ENCODE measurements at regions not wholly inside any gene's neighbourhood (a gene's known extent, or its start where the extent isn't known, plus 50 kb on each side); places are given as distances from the start of the nearest gene placed in this dataset.

DNA sequence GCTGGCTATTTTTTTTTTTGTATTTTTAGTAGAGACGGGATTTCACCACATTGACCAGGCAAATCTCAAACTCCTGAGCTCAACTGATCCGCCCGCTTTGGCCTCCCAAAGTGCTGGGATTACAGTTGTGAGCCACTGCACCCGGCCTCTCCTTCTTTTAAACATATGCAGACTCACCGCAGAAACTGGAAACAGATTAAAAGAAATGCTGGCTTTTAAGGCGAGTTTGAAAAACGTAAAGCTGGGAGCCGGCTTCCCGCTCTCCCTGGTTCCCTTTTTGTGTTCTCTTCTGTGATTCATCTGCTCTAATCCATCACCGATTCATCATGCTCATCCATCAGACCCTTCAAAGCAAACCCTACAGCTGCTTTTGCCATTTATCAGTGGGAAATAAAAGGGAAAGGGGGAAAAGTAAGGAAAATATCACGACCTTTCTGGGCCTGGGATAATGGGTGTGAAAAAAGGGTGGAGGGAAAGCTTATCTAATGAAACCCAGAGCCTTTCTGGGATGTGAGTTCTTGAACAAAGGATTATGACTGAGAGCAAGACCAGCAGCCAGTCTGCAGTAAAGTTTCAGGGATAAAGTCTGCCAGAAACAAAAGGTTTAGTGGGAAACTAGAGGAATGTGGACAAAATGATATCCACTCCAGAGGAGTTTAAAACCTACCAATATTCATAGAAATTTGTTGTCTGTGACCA is 92.3 kb upstream of the LRIG1 start:
- peak; percentile 86 for DNase-seq

DNA sequence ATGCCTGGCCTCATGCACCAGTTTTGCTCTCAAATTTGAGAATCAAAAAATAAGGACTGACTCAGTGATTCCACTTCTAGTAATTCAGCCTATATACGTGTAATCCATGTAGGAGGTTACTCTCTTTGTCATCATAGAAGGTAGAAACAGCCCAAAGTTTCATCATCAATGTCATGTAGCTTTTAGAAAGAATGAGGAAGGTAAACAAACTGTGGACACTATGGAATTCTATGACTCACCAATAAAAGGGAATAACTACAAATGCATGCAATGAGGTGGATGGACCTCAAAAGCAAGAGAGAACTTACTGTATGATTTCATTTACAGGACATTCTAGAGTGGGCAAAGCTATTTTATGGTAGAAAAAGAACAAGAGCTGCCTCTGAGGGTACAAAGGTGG is 93.2 kb upstream of the LRIG1 start:
- peak; percentile 95 for DNase-seq

DNA sequence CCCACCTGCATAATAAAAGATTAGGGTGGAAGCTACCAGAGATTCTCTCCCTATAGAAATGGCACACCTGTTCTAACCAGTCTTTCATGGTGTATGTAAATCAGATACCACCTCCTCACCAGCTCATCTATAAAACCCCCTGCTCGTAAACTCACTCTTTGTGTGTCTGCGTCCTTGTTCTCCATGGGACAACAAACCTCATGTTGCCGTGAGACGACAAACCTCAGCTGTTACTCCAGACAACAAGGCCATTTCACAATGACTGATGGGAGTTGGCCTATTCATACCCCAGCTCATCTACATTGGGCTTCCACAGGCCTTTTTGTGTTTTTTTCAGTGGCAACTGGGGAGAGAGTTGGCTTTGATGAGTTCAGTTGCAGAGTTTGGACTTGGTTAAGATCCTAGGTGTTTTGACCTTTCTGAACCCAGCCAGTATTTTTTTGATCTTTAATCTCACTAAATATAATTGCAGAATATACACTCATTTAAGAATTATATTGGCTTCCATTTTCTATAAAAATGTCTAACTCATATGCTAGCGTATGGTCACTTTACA is 96.6 kb upstream of the LRIG1 start:
- no peak for DNase-seq

DNA sequence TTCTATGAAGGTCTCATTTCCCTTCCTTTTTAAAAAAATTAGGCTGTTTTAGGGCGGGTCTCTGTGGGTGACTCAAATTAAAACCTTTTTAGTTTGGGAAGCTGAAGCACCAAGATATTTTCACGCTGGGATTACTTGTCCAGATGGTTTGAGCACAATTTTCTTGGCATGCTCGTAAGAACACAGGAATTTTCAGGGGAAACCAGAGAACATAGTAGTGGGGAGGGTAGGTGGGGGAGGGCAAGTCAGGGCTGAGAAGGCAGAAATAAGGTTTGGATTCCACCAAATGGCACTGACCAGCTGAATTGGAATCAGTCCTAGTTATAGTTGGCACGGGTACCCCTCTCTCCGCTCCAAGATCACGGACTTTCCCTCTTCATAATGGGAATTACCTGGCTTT is 97.3 kb upstream of the LRIG1 start:
- DNase-seq = peak; percentile 92

DNA sequence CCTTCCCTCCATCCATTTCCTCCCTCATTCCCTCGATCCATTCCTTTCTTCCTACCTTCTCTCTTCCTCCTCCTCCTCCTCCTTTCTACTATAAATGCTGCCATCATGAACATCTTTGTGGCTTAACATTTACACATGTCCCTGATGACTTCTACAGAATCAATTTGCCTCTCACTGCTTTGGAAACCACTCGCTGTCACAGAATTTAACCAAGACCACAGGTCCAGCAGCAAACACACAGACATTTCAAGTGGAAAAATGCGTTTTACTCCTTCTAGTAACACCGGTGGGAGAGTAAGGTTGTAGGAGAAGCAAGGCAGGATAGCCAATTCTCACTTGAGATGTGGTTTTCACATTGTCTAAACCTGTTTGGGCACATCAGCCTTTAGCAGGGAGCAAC is 101.4 kb upstream of the LRIG1 start:
- no peak for DNase-seq

DNA sequence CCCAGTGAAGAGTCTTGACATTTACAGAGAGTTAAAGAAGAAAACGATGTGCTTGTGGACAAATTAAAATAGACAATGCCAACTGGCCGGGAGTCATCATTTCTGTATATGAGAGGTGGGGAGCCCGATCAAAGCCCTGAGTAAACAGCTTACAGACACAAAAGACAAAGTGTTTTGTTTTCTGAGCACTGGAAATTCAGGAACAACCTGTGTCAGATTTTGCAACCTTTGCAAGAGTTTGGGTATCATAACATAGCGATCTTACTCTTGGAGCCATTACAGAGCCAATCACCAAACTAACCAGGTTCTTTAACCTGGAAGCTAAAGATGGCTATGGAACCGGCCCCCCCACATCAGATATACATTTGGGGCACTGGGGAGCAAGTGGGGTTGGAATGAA is 101.9 kb upstream of the LRIG1 start:
- no peak for DNase-seq

DNA sequence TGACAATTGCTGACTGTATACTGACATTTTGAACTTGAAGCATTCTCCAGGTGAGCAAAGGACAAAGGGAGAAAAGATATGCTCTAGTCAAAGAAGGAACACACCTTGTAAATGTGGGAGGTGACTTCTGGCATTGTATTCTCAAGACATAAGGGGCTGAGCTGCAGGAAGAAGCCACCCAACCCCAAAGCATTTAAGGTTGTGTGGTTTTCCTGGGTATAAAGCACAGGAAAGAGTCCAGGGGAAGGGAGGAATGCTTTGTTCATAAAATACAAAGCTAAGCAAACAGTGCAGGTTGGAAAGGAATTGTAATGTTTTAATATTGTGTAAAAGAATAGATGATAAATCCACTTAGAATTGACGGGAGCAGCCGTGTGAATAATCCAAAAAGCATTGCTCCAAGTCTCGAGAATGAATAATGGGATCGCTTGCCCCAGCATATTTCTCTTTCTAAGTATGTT is 102.4 kb upstream of the LRIG1 start:
- DNase-seq = peak; percentile 66

DNA sequence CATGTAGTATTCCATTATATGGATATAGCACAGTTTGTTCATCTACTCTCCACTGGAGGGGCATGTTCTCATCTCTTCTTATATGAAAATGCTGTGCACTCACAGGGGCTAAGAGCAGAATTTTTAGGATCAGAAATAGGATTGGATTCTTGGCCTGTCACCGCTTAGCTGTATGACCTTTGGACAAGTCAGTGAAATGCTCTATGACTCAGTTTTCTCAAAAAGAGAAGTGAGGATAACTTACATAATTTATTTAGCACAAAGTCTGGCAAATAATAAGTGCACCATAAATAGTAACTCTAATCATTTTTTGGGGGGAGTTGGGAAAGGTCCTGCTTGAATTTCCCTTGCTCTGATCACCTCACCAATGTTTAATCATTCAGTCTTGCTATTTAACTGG is 103.7 kb upstream of the LRIG1 start:
- DNase-seq = no peak

DNA sequence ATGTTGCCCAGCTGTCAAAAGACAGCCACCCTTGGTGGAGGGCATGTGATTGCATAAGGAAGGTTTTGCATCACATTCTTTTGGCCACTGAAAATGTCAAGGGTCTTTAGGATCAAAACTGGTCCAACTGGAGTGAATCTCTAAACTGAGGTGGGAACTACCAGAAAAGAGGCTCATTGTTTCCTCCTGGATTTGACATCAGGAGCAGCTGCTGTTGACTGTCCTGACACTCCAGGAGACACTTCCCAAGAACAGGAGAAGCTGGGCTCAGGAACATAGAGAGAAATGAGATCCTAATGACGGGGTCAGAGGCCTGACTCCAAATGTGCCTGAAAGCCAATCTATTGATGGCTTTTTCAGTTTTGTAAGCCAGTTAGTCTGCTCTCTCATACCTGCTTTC is 105.3 kb upstream of the LRIG1 start:
- DNase-seq = no peak

DNA sequence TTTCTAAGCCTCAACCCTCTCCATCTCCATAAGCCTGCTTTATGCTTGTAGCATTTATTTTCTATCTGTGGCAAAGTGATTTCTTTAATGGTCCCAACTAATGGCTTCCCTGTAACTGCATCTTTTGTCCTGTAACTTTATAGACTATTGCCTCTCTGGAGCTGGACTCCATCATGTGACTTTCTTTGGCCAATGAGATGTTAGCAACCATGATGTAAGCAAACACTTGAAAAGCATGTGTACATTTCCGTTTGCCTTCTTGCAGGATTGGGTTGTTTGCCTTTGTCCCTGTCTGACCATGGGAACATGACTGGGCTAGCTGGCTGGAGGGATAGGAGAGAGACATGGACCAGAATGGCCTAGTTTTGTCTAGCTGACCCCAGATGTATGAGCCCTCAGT is 106.0 kb upstream of the LRIG1 start:
- DNase-seq = no peak

DNA sequence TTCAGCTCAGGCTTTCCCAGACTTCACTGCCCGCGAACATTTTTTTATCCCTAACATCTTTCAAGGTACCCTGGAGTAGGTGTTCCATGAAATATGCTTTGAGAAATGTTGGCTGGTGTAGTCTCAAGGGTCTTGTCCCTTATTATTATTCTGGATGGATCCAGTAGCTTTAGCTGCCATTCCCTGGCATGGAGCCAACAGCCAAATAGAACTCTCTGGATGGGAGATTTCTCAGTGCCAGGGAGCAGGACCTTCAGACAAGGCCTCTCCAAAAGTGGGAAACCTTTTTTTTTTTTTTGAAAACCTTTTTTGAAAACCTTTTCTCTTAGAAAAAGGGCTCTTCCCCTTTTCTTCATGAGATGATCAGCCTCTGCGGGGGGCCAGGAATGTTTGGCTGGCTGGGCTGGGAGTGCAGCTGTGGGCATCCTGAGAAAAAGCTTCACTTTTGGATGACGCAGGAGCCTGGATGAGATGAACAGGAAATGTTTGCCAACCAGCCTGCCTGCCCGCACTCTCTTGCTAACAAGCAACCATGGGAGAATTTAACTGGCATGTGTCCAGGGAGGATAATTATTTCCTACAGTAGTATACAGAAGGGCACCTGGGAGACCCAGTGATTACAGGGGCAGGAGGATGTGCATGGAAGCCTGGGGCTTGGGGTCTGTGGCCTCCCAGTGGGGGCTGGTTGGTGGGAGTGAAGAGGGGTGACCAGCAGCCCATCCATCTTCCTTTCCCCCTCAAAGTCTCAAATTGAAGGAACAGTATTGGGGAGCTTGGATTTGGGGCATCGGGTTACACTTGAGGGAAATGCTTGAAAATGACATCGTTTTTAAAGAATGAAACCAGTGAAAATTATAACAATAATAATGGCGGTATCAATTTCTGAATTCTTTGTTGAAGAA is 109.1 kb upstream of the LRIG1 start:
- DNase-seq = peak; percentile 81

DNA sequence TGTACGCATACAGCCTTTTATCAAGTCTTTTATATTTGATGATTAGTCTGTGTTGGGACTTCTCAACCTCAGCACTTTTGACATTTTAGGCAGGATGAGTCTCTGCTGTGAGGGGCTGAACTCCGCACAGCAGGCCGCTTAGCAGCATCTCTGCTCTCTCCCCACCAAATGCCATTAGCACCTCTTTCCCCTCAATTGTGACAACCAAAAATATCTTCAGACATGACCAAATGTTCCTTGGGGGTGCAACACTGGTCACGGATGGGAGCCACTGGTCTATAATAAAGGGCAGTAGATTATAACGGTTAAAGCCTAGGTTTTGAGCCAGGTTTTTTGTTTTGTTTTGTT is 109.7 kb upstream of the LRIG1 start:
- DNase-seq = no peak

DNA sequence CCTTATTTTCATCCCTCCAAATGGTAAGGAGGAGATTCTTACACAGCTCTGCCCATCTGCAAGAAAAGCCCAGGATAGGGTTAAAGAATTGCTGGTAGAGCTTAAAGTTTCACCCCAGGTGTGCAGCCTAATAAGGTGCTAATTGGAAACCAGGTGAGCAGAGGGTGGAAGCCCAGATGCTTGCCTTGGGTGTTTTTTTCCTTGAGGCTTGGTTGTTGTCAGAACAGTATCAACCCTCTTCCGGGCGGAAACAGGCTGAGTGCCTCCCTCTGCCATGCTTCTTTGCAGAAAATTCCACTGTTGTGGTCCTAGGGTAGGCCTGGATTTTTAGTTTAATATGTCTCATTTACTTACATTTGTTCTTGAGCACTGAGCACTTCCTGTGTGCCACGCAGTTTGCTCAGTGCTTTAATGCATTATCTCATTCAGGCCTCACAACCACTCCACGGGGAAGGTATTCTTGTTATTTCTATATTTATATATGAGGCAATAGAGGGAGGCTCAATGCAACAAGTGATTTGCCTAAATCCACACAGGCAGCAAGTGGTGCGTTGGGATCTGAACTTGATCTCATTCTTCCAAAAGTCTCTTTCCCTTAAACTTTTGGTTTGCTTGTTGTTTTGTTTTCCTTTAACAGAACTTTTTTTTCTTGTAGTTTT is 115.0 kb upstream of the LRIG1 start:
- DNase-seq = no peak

DNA sequence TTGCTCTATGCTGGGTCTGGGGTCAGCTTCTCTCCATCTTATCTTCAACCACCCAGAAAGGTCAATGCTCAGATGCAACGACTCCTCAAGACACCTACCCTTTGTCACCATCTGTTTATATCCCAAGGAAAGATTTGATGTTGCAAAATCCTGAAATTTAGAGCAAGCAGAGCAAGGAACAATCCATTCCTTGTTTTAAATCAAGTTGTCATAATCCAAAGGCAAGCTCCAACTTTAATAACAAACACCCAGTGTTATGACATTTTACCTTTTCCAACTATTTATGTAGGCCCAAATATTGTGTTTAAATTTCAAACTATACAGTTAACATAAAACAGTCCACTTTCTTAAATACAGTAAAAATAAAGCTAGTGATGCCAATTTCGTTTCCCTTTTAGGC is 116.5 kb upstream of the LRIG1 start:
- DNase-seq = no peak

DNA sequence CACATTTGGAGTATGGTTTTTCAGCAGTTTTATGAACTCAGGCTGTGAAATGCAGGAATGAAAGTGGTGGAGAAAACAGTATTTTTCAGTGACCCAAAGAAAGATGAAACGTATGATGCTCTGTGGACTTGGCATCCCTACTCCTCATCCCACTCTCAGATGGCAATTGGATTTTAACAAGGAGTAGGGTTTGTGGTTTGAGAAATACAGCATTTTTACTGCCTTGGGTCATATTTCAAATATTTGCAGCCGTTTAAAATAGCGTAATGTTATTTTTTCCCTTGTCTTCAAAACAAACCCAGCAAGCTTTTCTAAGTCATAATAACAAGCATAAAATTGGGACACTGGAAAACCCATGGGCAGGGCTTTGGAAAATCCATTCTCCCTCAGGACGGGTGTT is 117.2 kb upstream of the LRIG1 start:
- DNase-seq = peak; percentile 57

DNA sequence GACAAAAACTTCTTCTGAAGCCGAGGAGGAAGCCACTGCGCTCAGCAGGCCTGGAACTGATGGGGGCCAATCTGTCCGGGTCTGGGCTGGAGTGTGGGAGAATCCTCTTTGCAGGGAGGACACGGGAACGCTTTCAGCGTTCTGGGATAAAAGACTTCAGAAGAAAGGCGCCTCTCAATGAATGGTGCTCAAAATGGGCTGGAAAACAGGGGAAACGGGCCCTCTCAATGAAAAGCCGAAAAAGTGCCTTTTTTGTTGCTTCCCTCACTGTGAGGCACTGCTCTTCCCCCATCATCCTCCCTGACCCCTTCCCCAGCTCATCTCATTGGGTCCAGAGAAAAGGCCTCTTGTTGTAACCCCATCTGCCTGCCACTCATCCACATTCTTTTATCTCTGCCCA is 119.5 kb upstream of the LRIG1 start:
- no peak for DNase-seq

DNA sequence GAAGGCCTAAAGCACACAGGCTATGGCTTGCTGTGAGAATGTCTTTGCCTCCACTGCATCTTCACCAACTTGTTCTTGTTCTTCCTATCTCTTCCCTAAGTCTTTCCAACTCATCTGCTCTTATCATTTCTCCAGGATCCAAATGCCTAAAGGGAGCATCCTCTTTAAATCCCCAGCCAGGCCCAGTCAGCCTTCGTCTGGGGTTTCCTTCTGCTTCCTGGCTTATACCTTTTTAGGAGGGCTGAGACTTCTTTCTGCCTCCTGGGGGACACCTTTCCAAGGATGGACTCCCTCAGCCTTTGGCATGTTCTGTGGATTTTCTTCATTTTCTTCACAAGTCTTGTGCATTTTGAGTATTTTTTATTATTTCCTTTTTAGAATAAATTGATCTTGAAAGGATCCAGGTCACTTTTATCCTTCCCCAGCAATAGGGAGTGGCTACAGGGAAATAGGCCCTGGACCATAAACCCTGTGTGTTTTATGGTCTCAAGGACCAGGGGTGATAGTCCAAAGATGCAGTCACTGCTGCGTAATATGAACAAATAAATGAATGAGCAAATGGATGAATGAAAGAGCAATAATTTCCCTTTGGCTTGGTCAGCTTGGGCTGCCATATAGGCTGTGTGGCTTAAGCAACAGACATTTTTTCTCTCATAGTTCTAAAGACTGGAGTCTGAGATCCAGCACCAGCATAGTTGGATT is 122.1 kb upstream of the LRIG1 start:
- DNase-seq = no peak

DNA sequence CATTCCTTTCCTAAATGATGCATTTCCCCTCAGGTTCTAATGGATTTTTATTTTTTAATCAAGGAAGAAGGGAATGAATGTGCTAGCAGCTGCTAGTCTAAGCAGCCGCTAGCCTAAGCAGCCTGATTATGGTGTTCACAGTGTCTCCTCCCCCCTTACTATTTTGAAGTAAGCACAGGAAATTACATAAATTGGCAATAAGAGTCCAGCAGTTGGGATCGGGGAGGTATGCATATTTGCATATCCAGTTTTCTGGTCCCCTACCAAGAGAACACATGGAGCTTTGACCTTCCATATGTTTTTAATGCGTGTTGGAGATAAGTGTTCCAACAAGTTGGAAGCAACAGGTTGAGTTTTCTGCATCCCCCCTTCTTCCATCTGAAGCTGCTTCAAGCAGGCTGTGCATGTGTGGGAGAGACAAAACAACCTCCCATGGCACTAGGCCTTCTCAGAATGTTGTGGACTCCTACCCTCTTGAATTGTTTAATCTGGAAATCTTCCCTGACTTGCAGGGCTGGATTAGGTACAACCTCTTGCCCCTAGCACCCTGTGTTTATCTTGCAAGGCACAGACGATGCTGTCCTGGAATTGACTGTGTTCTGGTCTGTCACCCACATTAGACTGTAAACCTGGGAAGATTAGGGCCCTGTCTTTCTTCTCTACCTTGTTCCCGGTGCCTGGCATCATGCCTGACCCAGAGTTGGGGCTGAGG is 124.8 kb upstream of the LRIG1 start:
- peak; percentile 69 for DNase-seq

DNA sequence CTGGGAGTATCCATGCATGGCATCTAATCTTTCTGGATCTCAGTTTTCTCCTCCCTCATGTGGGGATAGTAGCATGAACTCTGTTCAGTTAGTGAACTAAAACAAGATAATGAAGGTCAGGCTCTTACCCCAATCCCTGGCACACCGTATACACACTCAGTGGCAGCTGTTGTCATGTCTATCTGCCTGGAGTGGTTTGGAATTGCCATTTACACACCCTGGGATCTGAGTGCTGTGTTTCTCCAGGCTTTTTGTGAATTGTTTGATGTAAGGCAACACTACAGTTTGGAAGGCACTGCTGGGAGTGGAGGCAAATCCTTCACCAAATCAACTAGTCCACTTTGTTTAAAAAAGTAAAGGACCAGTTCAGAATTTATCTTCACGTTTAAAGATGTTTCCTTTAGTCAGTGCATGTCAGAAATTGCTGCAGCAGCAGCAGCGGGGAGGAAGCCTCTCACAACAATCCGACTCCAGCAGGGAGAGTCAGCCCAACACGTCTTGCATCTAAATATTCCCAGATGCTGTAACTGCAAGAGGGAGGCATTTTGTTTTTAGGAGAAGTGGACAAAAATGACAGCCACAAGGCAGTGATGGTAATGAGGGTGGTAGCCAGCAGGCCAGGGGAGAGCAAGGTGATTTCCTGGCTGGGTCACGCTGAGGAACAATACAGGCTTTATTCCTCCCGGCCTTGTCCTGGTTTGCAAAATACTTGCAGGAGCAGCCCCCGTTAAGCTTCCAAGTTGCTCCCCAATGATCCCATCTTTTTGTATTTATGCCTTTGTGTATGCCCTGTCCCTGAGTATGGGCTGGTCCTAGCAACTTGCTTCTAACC is 128.5 kb upstream of the LRIG1 start:
- DNase-seq = peak; percentile 12

DNA sequence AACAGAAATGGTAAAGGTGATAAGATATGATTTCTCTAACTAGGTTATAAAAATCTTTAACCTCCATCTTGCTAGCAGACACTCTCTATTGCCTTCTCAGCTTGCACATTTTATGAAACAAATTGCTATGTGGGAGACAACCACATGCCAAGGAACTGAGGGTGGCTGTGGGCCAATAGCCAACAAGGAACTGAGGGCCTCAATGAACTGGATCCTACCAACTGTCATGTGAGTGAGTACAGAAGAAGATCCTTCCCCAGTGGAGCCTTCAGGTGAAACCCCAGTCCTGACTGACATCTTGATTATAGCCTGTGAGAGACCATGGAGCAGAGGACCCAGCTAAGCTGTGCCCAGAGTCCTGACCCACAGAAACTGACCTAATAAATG is 129.2 kb upstream of the LRIG1 start:
- peak; percentile 13 for DNase-seq

All from fibroblast of skin of abdomen (primary cell).